HuH-7 (cell line): ENCODE measurements at regions not wholly inside any gene's neighbourhood (a gene's known extent, or its start where the extent isn't known, plus 50 kb on each side); places are given as distances from the start of the nearest gene placed in this dataset.

ENCODE experiments used
- DNase-seq: peaks from one replicate; pipeline ENCODE4 v3.0.0; 2011; ENCODE audit warnings: low spot score

GRCh38 chr5:38719916-38720315 is 125.9 kb upstream of the OSMR start:
- DNase-seq = no peak

GRCh38 chr5:38720554-38721361 is 125.1 kb upstream of the OSMR start:
- no peak for DNase-seq

- DNase-seq = no peak
Observed at GRCh38 chr5:38722918-38723317, 122.9 kb upstream of the OSMR start.

- no peak for DNase-seq
Observed at GRCh38 chr5:38723426-38723825, 122.4 kb upstream of the OSMR start.

GRCh38 chr5:38724301-38725030 is 121.3 kb upstream of the OSMR start:
- no peak for DNase-seq

GRCh38 chr5:38725371-38725865 is 120.4 kb upstream of the OSMR start:
- DNase-seq = no peak

- no peak for DNase-seq
Observed at GRCh38 chr5:38726279-38726678, 119.5 kb upstream of the OSMR start.

- no peak for DNase-seq
Observed at GRCh38 chr5:38728029-38728428, 117.8 kb upstream of the OSMR start.

- DNase-seq = no peak
Observed at GRCh38 chr5:38731461-38731860, 114.4 kb upstream of the OSMR start.

- DNase-seq = no peak
Observed at GRCh38 chr5:38734353-38734752, 111.5 kb upstream of the OSMR start.

- no peak for DNase-seq
Observed at GRCh38 chr5:38736089-38736488, 109.7 kb upstream of the OSMR start.

GRCh38 chr5:38737976-38738375 is 107.8 kb upstream of the OSMR start:
- no peak for DNase-seq

- no peak for DNase-seq
Observed at GRCh38 chr5:38739011-38739704, 106.7 kb upstream of the OSMR start.

GRCh38 chr5:38739705-38740045 is 106.1 kb upstream of the OSMR start:
- no peak for DNase-seq

- DNase-seq = no peak
Observed at GRCh38 chr5:38742821-38743220, 103.0 kb upstream of the OSMR start.

- DNase-seq = no peak
Observed at GRCh38 chr5:38743562-38743961, 102.2 kb upstream of the OSMR start.

- DNase-seq = no peak
Observed at GRCh38 chr5:38745836-38746732, 99.7 kb upstream of the OSMR start.

GRCh38 chr5:38749861-38750260 is 96.0 kb upstream of the OSMR start:
- no peak for DNase-seq

- DNase-seq = peak; percentile 43
Observed at GRCh38 chr5:38751103-38751502, 94.7 kb upstream of the OSMR start.

GRCh38 chr5:38752012-38752536 is 93.7 kb upstream of the OSMR start:
- no peak for DNase-seq

GRCh38 chr5:38752622-38753021 is 93.2 kb upstream of the OSMR start:
- no peak for DNase-seq

GRCh38 chr5:38753141-38753540 is 92.7 kb upstream of the OSMR start:
- DNase-seq = no peak
